IMR-90 (cell line): ENCODE measurements at regions not wholly inside any gene's neighbourhood (a gene's known extent, or its start where the extent isn't known, plus 50 kb on each side); places are given as distances from the start of the nearest gene placed in this dataset.

Experiments used
- ATAC-seq: fragments of 200-7000 bp; cut with Tn5 transposase; 2 replicates; pipeline ENCODE4 v1.9.1; 2020; ENCODE audit warnings: low read depth, mild to moderate bottlenecking, moderate library complexity
- BruUV-seq: library from RNA; stranded (reverse); fragments of 400-500 nt; replicated peaks from 2 replicates; lab custom pipeline; 2021; lab: Mats Ljungman, UMichigan
- CTCF ChIA-PET: fragments of 300-600 bp; formaldehyde crosslinking; extraction: SDS; loops from one replicate; lab custom pipeline; 2021; ENCODE audit warnings: antibody characterized with exemption; lab: Yijun Ruan, JAX
- POLR2A ChIA-PET: fragments of 300-600 bp; sonication (Branson Sonifier 250); formaldehyde crosslinking; loops from one replicate; lab custom pipeline; 2022; ENCODE audit warnings: antibody characterized with exemption; ENCODE audit not compliant: unreplicated experiment; lab: Charles Lee
- DNase-seq: peaks from one replicate; pipeline ENCODE4 v3.0.0; 2013
- H2AFZ ChIP-seq: replicated peaks from 2 replicates; pipeline ENCODE3; 2013; ENCODE audit warnings: low read length, mild to moderate bottlenecking; ENCODE audit not compliant: poor library complexity
- H2AK5ac ChIP-seq: 2 replicates; pipeline ENCODE4 v1.6.1; 2013; ENCODE audit warnings: low read depth, low read length, inconsistent platforms
- H2AK9ac ChIP-seq: replicated peaks from 2 replicates; pipeline ENCODE3; 2013; ENCODE audit warnings: mild to moderate bottlenecking, low read depth, low read length, moderate library complexity; ENCODE audit not compliant: poor library complexity
- H2BK120ac ChIP-seq: 2 replicates; pipeline ENCODE4 v1.6.1; 2013; ENCODE audit warnings: low read depth, low read length, inconsistent platforms
- H2BK15ac ChIP-seq: 3 replicates; pipeline ENCODE4 v1.6.1; 2013; ENCODE audit warnings: low read depth, low read length, inconsistent platforms
- H2BK20ac ChIP-seq: 2 replicates; pipeline ENCODE4 v1.6.1; 2013; ENCODE audit warnings: low read depth, mild to moderate bottlenecking, inconsistent platforms, low read length, moderate library complexity
- H2BK5ac ChIP-seq: 2 replicates; pipeline ENCODE4 v1.6.1; 2013; ENCODE audit warnings: mild to moderate bottlenecking, low read depth, low read length, inconsistent platforms; ENCODE audit not compliant: poor library complexity, severe bottlenecking
- H3K14ac ChIP-seq: replicated peaks from 2 replicates; pipeline ENCODE4 v1.6.1; 2013; ENCODE audit warnings: low read depth, low read length, inconsistent platforms
- H3K18ac ChIP-seq: 2 replicates; pipeline ENCODE4 v1.6.1; 2013; ENCODE audit warnings: low read depth, low read length, control low read depth
- H3K23ac ChIP-seq: 2 replicates; pipeline ENCODE4 v1.6.1; 2013; ENCODE audit warnings: low read depth, low read length, inconsistent platforms
- H3K27ac ChIP-seq: 2 replicates; pipeline ENCODE4 v1.5.1; 2013; ENCODE audit warnings: mild to moderate bottlenecking, control low read depth, low read length; ENCODE audit not compliant: insufficient read depth
- H3K27me3 ChIP-seq: 2 replicates; pipeline ENCODE4 v1.6.1; 2013; ENCODE audit warnings: low read length; ENCODE audit not compliant: control insufficient read depth, insufficient read depth
- H3K36me3 ChIP-seq: 2 replicates; pipeline ENCODE4 v1.6.1; 2013; ENCODE audit warnings: low read length, mixed read lengths; ENCODE audit not compliant: control insufficient read depth, insufficient read depth
- H3K4ac ChIP-seq: 2 replicates; pipeline ENCODE4 v1.6.1; 2013; ENCODE audit warnings: low read depth, low read length, inconsistent platforms
- H3K4me1 ChIP-seq: 2 replicates; pipeline ENCODE4 v1.6.1; 2013; ENCODE audit warnings: low read length, mixed read lengths; ENCODE audit not compliant: control insufficient read depth, insufficient read depth
- H3K4me2 ChIP-seq: 2 replicates; pipeline ENCODE4 v1.6.1; 2013; ENCODE audit warnings: low read depth, mild to moderate bottlenecking, control low read depth, low read length, moderate library complexity
- H3K4me3 ChIP-seq: 2 replicates; pipeline ENCODE4 v1.5.1; 2013; ENCODE audit warnings: low read depth, mild to moderate bottlenecking, control low read depth, low read length, moderate library complexity; ENCODE audit not compliant: insufficient read depth
- H3K56ac ChIP-seq: 2 replicates; pipeline ENCODE4 v1.6.1; 2013; ENCODE audit warnings: low read length, inconsistent platforms; ENCODE audit not compliant: insufficient read depth; ENCODE audit errors: extremely low read depth
- H3K79me1 ChIP-seq, 2 experiments: 2 replicates each; pipeline ENCODE4 v1.6.1; 2013; ENCODE audit warnings: low read length in 2 of 2, inconsistent platforms in 1 of 2, low read depth in 1 of 2
- H3K9ac ChIP-seq: 2 replicates; pipeline ENCODE4 v1.6.1; 2013; ENCODE audit warnings: low read depth, low read length, control low read depth
- H3K9me1 ChIP-seq: 2 replicates; pipeline ENCODE4 v1.6.1; 2013; ENCODE audit warnings: low read length, inconsistent platforms; ENCODE audit not compliant: insufficient read depth
- H3K9me3 ChIP-seq: 2 replicates; pipeline ENCODE4 v1.6.1; 2013; ENCODE audit warnings: low read length; ENCODE audit not compliant: control insufficient read depth, insufficient read depth
- H4K20me1 ChIP-seq: 2 replicates; pipeline ENCODE4 v1.6.1; 2013; ENCODE audit warnings: low read length, inconsistent platforms; ENCODE audit not compliant: insufficient read depth
- H4K5ac ChIP-seq: 2 replicates; pipeline ENCODE4 v1.6.1; 2013; ENCODE audit warnings: mild to moderate bottlenecking, low read depth, low read length, control low read depth
- H4K8ac ChIP-seq, 2 experiments: 2 replicates each; pipeline ENCODE4 v1.6.1; 2013; ENCODE audit warnings: low read depth in 2 of 2, low read length in 2 of 2, control low read depth in 1 of 2, inconsistent platforms in 1 of 2
- H4K91ac ChIP-seq: 2 replicates; pipeline ENCODE4 v1.6.1; 2013; ENCODE audit warnings: low read depth, low read length, inconsistent platforms; ENCODE audit not compliant: insufficient read depth
- BHLHE40 ChIP-seq: fragments of 150-350 bp; IDR thresholded peaks from 2 replicates; pipeline ENCODE4 v1.6.1; 2016; ENCODE audit warnings: mild to moderate bottlenecking, low read depth, low read length
- MAZ ChIP-seq: IDR thresholded peaks from 2 replicates; pipeline ENCODE4 v1.6.1; 2012; ENCODE audit warnings: low read depth, mild to moderate bottlenecking, low read length, improper control_type of control experiment, moderate library complexity, borderline replicate concordance
- RCOR1 ChIP-seq: IDR thresholded peaks from 2 replicates; pipeline ENCODE4 v1.6.1; 2012; ENCODE audit warnings: mild to moderate bottlenecking, low read length, improper control_type of control experiment; ENCODE audit not compliant: insufficient replicate concordance
- RFX5 ChIP-seq: IDR thresholded peaks from 2 replicates; pipeline ENCODE4 v1.8.0; 2012; ENCODE audit warnings: low read depth, mild to moderate bottlenecking, low read length, moderate library complexity
- SMC3 ChIP-seq: fragments of 150-350 bp; IDR thresholded peaks from 2 replicates; pipeline ENCODE4 v1.6.1; 2016; ENCODE audit warnings: low read depth, mild to moderate bottlenecking, antibody characterized with exemption, low read length, moderate library complexity
- WGBS, 2 experiments: methylation state at CpG; one replicate each; pipeline versions ENCODE4 v1.1.5 to v1.1.7; 2013; ENCODE audit warnings: missing lambda C conversion rate in 2 of 2; ENCODE audit not compliant: insufficient read length in 1 of 2; ENCODE audit errors: extremely low coverage in 2 of 2; 5-methylcytosine and 5-hydroxymethylcytosine counted together
- dilution Hi-C: fragments of 300-500 bp; cut with HindIII; formaldehyde crosslinking; loops from one replicate; pipeline ENCODE4 v1.14.3; 2018; ENCODE audit warnings: low sequenced_read_pairs; ENCODE audit not compliant: unreplicated experiment
- in situ Hi-C: fragments of 300-500 bp; cut with MboI; formaldehyde crosslinking; loops from 3 replicates; pipeline ENCODE4 v1.14.3; 2019; ENCODE audit warnings: low sequenced_read_pairs, inconsistent platforms, mixed read lengths
- intact Hi-C: fragments of 100-400 bp; cut with micrococcal nuclease; formaldehyde crosslinking; loops from 2 replicates; pipeline ENCODE4 v1.10.0; 2022

DNA sequence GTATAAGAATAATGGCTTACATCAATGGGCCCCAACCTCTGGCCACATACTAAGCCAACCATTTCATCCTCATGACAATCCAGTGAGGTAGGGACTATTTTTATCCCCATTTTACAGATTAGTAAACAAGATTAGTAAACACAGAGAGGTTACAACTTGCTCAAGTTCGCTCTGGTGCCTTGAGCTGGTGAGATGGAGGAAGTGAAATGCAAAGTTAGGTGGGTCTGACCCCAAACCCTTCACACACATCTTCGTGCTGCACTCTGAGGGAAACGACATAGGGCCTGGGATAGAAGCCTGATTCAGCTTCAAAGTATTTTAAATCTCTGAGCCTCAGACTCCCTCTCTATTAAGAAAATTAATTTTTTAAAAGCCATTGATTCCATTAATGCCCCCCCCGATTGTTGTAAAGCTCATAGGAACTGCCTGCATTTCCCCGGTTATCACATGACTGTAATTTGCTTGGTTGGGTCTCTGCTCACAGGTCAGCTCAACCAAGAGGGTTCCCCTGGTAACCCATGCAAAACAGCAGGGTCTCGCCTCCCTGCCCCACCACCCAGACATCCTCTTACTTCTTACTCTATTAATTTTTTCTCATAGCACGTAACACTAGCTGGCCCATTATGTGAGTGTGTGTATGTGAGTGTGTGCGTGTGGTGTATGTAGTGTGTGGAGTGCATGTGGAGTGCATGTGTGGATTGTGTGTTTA lies 221.2 kb downstream of the MAFB start:
- BruUV-seq: no TSS peak
- no peak overlapping the region for H3K23ac ChIP-seq
- POLR2A ChIA-PET: no interaction called here
- no peak overlapping the region for H3K14ac ChIP-seq
- H3K56ac ChIP-seq: no peak overlapping the region
- H4K5ac ChIP-seq: no peak overlapping the region
- no peak overlapping the region for H3K4me3 ChIP-seq
- no peak overlapping the region for H2AFZ ChIP-seq
- H2AK9ac ChIP-seq: no peak overlapping the region
- H2BK5ac ChIP-seq: no peak overlapping the region
- DNase-seq: no peak
- CTCF ChIA-PET: no interaction called here
- no peak overlapping the region for H3K4me2 ChIP-seq
- no peak overlapping the region for H4K8ac ChIP-seq
- no peak overlapping the region for H3K18ac ChIP-seq
- no peaks in the 10 kb centered on the region for H3K27me3 ChIP-seq
- intact Hi-C loops (no loop called here), dilution Hi-C loops (no loop called here), in situ Hi-C loops (no loop called here)
- no peak overlapping the region for H2BK120ac ChIP-seq
- no peak overlapping the region for H2BK20ac ChIP-seq
- no peak for TF ChIP-seq BHLHE40
- TF ChIP-seq RCOR1: no peak
- TF ChIP-seq RFX5: no peak
- no peak for TF ChIP-seq MAZ
- no peak for TF ChIP-seq SMC3
- H3K9me1 ChIP-seq: no peaks in the 10 kb centered on the region
- no peak for ATAC-seq
- H3K36me3 ChIP-seq: no peaks in the 10 kb centered on the region
- WGBS, 2 experiments: no CpG with 5 or more reads among the region's 8 CpGs
- no peak overlapping the region for H3K4ac ChIP-seq
- no peaks in the 10 kb centered on the region for H4K20me1 ChIP-seq
- no peaks in the 10 kb centered on the region for H3K9me3 ChIP-seq
- H4K91ac ChIP-seq: no peak overlapping the region
- no peaks in the 10 kb centered on the region for H3K79me1 ChIP-seq
- H2AK5ac ChIP-seq: no peak overlapping the region
- H2BK15ac ChIP-seq: no peak overlapping the region
- H3K4me1 ChIP-seq: no peaks in the 10 kb centered on the region
- H3K9ac ChIP-seq: no peak overlapping the region
- H3K27ac ChIP-seq: no peak overlapping the region
